NCI-H82 treated with DMSO at 0.1 percent for 48 hours (cell line): ENCODE measurements at regions not wholly inside any gene's neighbourhood (a gene's known extent, or its start where the extent isn't known, plus 50 kb on each side); places are given as distances from the start of the nearest gene placed in this dataset.
"Not testable (repeated sequence)": the region's sequence is repeated elsewhere in the genome, so short reads cannot be mapped to it uniquely, and the experiment has no call there.

Experiments
- DNase-seq: peaks from one replicate; lab custom pipeline; 2025; ENCODE audit not compliant: unreplicated experiment; lab: John Stamatoyannopoulos, UW

DNA sequence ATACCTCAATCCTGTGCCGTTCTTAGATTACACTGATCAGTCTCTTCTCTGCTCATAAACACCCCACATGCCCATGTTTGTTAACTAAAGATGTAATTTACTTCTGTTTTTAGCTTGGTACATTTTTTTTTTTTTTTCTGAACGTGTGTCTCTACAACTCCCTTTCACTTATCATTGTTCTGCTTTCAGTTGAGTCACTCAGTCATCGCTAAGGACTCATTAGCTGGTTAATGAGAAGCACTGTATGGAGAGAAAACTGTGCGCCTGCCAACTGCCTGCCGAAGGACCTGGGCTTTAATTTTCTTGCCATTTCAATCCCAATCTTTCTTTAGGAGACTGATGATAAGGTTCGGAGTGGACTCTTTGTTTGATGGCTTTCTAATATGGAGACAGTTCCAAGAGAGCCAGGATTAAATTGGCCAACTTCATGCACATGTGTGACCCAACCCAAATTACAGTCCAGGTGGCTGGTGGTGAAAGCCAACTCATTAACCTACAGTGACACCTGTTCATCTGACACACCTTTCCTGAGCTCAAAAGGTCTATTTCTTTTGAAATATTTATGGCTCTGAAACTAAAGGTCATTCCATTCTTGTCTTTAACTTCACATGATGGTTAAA is 334.1 kb downstream of the BCKDHB start:
- no peak for DNase-seq

DNA sequence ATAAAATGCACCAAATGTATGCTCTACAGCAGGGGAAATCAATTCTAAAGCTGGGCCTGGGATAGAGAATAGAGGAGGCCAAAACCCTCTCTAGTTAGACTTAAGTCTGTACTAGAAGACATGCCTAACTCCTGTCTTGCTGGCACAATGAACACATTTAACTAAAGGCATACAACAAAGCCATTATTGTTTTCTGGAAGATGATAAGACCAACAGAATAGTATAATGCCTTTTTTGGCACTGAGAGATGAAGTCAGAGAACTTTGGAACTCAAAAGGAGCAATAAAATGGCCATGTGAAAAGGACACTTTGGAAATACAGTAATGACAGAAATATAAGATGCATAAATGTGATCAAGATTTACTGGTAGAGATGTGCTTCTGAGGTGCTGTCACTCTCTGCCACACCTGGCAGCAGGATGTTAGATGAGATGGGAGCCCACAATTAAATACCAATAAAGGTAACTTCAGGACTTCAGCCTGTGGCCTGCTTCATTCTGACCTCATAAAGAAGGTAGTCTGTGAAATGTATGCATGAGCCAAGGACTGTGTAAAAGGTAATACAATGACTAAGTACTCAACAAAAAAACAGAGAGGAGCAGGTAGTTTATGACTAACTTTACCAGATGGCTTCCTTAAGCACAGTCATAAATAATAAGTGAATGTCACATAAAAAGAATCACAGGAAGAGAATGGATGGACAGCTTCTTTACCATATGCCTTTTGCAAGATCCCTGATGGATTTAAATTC is 333.4 kb downstream of the BCKDHB start:
- no peak for DNase-seq

DNA sequence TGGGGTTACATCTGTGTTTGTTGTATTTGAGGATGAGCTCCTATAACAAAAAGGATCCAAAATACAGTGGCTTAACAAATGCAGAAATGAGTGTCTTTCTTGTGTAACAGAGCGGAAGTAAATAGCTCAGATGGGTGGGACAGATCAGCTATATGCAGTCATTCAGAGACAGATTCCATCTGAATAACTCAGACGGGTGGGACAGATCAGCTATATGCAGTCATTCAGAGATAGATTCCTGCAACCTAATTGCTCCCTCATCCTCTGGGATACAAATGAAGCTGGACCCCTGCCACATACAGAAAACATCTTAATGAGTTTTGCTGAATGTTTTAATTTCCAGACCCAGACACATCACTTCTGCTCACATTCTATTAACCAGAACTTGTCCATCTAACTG is 332.3 kb downstream of the BCKDHB start:
- no peak for DNase-seq

DNA sequence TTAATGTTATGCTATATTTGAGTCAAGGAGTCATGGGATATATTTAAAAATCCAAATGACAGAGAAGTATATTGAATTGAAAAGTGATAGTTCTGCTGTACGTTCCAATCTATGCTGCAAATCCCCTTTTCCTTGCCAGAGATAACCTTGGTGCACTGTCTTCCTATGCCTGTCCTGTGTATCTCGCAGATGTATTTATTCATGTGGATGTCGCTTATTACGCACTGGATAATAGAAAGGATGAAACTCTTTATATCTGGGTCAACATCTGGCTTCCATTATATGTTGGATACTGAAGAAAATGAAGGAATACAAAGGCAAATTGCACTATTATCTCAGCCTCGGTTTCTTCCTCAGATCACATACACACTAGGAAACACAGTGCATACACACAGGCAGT is 331.3 kb downstream of the BCKDHB start:
- DNase-seq: no peak

DNA sequence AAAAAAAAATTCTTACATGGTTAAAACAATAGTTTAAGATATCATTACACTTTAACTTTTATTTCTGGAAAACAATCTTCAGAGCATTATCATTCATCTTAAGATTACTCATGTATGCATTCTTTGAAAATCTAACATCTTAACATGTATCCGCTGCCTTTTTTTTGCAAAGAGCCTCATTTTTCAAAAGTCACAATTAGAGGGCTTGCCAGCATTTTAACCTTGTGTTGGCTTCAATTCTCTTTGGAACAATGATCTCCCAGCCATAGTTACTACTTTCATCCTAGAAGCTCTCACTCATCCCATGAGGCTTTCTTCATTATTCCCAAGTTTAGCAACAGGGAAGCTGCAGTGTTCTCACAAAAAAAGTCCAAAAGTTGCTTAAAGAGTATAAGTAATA is 330.8 kb downstream of the BCKDHB start:
- no peak for DNase-seq

DNA sequence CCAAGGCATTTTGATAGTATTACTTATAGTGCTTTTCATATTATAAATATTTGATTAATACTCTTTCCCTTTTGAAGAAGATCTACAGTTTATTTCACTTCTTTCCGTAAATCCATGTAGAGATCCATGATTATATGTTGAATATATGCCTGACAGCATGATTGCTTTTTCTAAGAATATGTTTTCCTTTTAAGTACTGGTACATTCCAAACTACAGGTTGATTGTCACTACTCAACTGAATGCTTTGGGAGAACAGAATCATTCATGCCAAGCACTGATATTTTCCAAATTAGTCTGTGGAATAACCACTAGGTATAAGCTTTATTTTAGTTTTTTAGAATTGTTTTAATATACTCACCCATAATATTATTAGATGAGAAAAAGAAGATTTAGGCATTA is 330.2 kb downstream of the BCKDHB start:
- DNase-seq: no peak

DNA sequence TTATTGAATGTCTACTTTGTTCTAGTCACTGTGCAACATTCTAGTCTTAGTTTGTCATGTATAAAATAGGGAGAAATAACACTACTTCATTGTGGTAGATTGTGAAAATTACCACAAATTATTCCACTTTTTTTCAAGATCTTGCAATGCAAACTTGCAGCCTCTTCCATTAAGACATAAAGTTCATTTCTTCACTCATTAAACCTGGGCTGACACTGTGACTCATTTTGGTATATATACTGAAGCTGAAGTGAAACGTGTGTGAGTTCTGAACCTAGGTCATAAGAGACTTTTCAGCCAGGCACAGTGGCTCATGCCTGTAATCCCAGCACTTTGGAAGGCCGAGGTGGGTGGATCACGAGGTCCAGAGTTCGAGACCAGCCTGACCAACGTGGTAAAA is 329.0 kb downstream of the BCKDHB start:
- DNase-seq: no peak

DNA sequence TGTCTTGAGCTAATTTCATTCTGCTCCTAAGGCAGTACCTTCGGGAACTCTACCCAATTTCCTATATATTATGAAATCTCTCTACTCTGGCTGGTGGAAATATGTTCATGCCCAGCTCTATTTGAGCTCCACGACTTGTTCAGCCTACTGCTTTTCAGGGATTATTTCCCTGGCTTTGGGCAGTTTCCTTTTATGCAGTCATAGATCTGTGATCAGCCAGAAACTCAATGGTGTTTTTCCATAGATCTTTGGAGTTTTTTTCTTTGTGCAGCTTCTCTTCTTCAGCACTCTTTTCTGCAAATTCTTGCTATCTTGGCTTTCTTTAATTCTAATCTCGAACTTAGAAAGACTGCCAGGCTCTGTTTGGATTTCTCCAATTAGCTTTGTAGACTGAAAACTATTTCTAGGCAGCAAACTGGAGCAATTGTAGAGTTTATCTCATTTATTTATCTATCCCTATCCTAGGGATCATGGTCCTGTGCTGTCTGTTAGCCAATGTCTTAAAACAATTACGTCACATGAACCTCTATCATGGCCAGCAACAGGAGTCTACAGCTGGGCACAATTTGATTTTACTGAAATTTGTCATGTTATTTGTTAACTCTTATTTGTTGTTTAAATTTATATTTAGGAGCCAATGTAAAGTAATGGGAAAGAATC is 328.4 kb downstream of the BCKDHB start:
- no peak for DNase-seq

DNA sequence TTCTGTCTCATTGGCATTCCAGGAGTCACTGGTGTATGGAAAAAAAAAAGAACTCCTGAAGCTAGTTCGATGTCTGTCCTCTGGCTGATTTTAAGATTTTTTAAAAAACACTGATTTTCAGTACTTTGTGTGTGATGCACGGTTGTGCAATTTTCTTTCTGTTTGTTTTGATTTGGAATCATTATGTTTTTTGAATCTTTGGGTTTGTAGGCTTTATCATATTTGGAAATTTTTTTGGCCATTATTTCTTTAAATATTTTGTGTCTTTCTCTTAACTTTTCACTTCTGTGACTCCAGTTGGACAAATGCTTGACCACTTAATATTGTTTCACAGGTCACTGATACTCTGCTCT is 327.2 kb downstream of the BCKDHB start:
- DNase-seq: no peak

DNA sequence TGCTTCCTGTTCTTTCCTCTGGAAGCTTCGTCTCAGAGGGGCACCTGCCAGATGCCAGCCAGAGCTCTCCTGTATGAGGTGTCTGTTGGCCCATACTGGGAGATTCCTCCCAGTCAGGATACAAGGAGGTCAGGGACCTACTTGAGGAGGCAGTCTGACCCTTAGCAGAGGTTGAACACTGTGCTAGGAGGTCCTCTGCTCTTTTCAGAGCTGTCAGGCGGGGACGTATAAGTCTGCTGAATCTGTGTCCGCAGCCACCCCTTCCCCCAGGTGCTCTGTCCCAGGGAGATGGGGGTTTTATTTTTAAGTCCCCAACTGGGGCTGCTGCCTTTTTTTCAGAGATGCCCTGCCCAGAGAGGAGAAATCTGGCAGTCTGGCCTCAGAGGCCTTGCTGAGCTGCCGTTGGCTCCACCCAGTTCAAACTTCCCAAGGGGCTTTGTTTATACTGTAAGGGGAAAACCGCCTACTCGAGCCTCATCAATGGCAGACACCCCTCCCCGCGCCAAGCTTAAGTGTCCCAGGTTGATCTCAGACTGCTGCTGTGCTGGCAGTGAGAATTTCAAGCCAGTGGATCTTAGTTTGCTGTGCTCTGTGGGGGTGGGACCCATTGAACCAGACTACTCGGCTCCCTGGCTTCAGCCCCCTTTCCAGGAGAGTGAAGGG is 326.7 kb downstream of the BCKDHB start:
- no peak for DNase-seq

DNA sequence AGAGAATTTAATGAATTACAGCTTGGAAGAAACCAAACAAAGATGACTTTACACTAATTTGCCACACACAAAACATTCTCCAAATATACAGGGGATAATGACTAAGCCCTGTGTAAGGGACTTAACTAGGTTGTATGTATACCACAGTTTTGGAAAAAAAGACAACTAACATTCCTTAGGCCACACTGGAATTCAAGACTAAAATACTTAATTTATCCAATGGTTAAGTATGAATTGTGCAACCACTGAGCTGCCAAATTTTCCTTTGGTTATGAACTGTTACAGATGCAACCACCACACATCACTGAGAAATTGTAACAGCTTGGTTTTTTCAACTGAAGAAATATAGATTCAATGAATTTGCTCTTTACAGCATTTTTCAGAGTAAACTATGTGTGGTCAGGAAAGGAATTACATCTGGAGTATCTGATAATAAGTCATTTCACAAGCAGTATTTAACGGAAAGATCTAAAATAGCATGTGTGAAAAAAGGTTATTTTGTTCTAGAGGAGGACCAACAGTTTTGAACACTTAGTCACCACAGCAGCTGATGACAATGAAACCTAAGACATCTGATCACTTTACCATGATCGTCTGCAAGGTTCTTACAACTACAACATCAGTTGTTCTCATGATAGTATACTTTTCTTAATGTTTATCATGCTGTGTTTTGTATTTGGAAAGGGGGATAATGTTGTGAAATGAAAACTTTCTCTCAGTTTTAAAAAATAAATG is 318.8 kb downstream of the BCKDHB start:
- DNase-seq: no peak

DNA sequence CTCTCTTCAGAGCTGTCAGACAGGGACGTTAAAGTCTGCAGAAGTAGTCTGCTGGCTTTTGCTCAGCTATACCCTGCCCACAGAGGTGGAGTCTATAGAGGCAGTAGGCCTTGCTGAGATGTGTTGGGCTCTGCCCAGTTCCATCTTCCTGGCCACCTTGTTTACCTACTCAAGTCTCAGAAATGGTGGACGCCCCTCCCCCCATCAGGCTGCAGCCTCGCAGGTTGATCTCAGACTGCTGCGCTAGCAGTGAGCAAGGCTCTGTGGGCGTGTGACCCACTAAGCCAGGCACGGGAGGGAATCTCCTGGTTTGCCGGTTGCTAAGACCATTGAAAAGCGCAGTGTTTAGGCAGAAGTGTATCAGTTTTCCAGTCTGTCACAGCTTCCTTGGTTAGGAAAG is 305.0 kb downstream of the BCKDHB start:
- no peak for DNase-seq

DNA sequence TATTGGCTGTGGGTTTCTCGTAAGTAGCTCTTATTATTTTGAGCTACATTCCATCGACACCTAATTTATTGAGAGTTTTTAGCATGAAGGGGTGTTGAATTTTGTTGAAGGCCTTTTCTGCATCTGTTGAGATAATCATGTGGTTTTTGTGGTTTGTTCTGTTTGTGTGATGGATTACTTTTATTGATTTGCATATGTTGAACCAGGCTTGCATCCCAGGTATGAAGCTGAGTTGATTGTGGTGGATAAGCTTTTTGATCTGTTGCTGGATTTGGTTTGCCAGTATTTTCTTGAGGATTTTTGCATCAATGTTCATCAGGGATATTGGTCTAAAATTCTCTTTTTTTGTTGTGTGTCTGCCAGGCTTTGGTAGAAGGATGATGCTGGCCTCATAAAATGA is 301.5 kb downstream of the BCKDHB start:
- DNase-seq: not testable (repeated sequence)

DNA sequence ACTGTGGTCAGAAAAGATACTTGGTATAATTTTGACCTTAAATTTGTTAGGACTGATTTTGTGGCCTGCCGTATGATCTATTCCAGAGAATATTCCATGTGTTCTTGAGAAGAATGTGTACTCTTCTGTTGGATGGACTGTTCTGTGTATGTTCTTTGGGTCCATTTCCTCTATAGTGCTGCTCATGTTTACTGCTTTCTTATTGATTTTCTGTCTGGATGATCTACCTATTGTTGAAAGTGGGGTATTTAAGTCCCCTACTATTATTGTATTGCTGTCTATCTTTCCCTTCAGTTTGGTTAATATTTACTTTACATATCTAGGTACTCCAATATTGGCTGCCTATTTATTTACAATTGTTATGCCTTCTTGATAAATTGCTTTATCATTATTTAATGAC is 298.4 kb downstream of the BCKDHB start:
- no peak for DNase-seq

DNA sequence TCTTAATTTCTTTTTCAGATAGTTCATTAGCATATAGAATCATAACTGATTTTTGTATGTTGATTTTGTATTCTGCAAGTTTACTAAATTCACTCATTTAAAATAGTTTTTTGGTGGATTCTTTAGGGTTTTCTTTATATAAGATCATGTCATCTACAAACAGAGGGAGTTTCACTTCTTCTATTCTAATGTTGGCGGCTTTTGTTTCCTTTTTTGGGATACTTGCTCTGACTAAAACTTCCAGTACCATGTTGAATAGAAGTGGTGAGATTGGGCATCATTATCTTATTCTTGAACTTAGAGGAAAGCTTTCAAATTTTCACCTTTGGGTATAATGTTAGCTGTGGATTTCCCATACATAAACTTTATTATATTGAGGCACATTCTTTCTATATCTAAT is 296.9 kb downstream of the BCKDHB start:
- DNase-seq: no peak

DNA sequence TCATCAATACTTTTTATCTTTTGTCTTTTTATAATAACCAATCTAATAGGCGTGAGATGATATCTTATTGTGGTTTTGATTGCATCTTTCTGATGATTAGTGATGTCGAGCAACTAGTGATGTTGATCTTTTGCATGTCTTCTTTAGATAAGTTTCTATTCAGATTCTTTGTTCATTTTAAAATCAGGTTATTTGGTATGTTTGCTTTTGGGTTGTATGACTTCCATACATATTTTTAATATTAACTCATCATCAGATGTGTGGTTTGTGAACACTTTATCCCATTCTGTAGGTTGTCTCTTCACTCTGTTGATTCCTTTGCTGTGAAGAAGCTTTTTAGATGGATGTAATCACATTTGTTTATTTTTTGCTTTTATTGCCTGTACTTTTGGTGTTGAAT is 295.8 kb downstream of the BCKDHB start:
- no peak for DNase-seq
